T-helper 2 cell treated with Interferon-gamma antibody and Interleukin-4, amounts not matched to agents 5 μg/mL and 100 μg/mL, for 36 hours (primary cell): ENCODE measurements at regions not wholly inside any gene's neighbourhood (a gene's known extent, or its start where the extent isn't known, plus 50 kb on each side); places are given as distances from the start of the nearest gene placed in this dataset.

Source experiments
- DNase-seq: peaks from one replicate; pipeline ENCODE4 v3.0.0; 2021; ENCODE audit warnings: low spot score
- H3K27ac Mint-ChIP-seq: one replicate; pipeline ENCODE4 v1.8.0; 2021; ENCODE audit warnings: mild to moderate bottlenecking, mixed read lengths
- H3K27me3 Mint-ChIP-seq: one replicate; pipeline ENCODE4 v1.8.0; 2021; ENCODE audit warnings: low read depth, mixed read lengths
- H3K36me3 Mint-ChIP-seq: one replicate; pipeline ENCODE4 v1.8.0; 2021; ENCODE audit warnings: low read depth, mixed read lengths
- H3K4me1 Mint-ChIP-seq: one replicate; pipeline ENCODE4 v1.8.0; 2021; ENCODE audit warnings: low read depth, mixed read lengths
- H3K4me3 Mint-ChIP-seq: one replicate; pipeline ENCODE4 v1.8.0; 2022; ENCODE audit warnings: mild to moderate bottlenecking, moderate library complexity, mixed read lengths
- H3K9me3 Mint-ChIP-seq: one replicate; pipeline ENCODE4 v1.8.0; 2021; ENCODE audit warnings: mixed read lengths

DNA sequence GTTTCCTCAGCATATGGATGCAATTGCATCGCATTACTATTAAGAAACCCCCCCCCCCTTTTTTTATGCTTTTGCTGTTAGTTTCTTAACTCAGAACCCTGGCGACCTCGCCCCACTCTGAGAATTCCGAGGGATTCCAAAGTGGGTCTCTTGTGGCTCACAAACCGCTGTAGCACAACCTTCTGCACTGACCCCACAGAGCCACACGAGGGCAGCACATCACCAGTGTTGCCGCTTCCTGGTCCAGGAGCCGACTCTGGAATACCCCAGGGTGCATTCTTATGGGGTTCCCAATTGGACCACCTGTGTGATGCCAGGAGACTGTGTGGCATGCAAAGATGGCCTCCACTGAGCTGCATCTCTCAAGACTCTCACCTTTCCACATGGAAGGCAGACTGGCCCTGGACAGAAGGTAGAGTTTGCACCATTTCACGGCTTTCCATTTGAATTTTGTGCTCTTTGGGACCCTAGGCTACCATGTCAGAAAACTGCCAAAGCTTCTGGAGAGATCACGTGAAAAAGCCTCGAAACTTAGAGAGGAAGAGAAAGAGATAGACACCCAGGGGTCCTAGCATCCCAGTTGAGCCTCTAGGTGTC is 432.7 kb upstream of the ASIC2 start:
- Mint-ChIP-seq H3K4me1 (no peaks in the 10 kb centered on the region), H3K27ac (no peak overlapping the region), H3K27me3 (no peaks in the 10 kb centered on the region), H3K4me3 (no peak overlapping the region), H3K36me3 (no peaks in the 10 kb centered on the region), H3K9me3 (no peaks in the 10 kb centered on the region)
- no peak for DNase-seq

DNA sequence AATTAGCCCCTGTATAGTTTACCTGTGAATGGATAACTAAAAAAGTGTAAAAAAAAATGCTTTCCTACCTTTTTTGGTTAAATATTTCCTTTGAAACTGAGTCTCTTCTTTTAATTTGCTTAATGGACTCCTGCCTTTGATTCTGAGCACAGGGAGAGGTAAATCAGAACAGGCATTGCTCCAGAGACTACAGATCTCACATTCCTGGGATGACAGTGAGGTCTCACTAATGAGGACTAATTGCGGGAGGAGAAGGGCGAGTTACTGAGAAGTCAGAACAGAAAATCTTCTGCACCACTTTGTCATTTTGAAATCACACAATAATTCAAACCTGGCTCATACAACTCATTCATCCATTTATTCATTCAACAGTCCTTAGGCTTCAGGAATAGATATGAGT is 437.0 kb upstream of the ASIC2 start:
- no peak overlapping the region for H3K27ac Mint-ChIP-seq

DNA sequence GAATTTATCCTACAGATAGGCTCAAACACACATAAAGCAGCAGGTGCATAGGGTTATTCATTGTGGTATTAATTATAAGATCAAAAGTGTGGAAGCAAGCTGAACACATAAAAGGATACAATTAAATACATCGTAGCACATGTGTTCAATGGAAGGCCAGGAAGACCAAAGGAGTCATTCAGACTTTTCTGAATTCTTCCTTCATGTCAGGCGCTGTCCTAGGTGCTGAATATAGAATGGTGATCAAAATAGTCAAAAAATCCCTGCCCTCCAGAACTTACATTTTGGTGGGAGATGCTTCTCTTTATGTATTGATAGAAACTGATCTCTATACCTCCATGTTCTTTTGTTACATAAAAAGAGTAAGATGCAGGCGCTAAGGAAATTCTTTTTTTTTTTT is 439.0 kb upstream of the ASIC2 start:
- no peaks in the 10 kb centered on the region for H3K9me3 Mint-ChIP-seq
- H3K27me3 Mint-ChIP-seq: no peaks in the 10 kb centered on the region
- DNase-seq: no peak
- no peaks in the 10 kb centered on the region for H3K36me3 Mint-ChIP-seq
- no peak overlapping the region for H3K27ac Mint-ChIP-seq
- no peak overlapping the region for H3K4me3 Mint-ChIP-seq
- no peaks in the 10 kb centered on the region for H3K4me1 Mint-ChIP-seq

More for the DNA sequence above, 437.0 kb upstream of the ASIC2 start:
- Mint-ChIP-seq H3K9me3 (no peaks in the 10 kb centered on the region), H3K4me3 (no peak overlapping the region), H3K36me3 (no peaks in the 10 kb centered on the region), H3K4me1 (no peaks in the 10 kb centered on the region), H3K27me3 (no peaks in the 10 kb centered on the region)
- DNase-seq: no peak

DNA sequence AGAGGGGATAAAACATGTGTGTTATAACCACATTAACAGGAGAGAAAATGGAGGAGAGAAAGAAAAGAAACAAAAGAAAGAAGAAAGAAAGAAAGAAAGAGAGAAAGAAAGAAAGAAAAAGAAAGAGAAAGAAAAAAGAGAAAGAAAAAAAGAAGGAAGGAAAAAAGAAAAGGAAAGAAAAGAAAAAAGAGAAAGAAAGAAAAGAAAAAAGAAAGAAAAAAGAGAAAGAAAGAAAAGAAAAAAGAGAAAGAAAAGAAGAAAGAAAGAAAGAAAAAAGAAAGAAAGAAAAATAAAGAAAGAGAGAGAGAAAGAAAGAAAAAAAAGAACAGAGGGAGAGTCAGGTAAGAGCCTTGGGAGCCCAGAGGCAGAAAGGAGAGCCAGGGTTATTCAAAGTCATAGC is 446.6 kb upstream of the ASIC2 start:
- no peaks in the 10 kb centered on the region for H3K9me3 Mint-ChIP-seq
- no peaks in the 10 kb centered on the region for H3K36me3 Mint-ChIP-seq
- DNase-seq: no peak
- H3K4me3 Mint-ChIP-seq: no peak overlapping the region
- no peaks in the 10 kb centered on the region for H3K27me3 Mint-ChIP-seq
- no peak overlapping the region for H3K27ac Mint-ChIP-seq
- no peaks in the 10 kb centered on the region for H3K4me1 Mint-ChIP-seq

DNA sequence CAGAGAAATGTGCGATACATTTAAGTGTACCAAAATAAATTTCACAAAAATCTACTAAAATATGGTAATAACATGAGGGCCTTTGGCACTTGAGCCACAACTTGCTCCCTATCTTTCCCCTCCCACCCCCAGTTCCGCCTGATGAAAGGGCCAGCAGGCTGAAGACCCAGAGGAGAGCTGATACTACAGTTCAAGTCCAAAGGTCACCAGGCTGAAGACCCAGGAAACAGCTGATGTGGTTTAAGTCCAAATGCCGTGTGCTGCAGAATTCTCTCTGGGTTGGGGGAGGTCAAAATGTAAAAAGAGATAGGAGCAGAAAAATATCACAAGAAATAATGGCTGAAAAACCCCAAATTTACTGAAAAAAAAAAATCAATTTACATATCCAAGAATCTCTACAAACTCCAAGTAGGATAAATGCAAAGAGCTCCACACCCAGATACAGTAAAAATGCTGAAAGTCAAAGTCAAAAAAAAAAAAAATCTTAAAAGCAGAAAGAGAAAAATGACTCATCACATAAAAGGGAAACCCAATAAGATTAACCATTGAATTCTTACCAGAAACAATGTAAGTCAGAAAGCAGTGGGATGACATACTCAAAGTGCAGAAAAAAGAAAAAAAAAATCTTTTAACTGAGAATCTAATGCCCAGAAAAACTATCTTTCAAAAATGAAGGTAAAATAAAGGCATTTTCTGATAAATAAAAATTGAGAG is 452.1 kb upstream of the ASIC2 start:
- Mint-ChIP-seq H3K4me1 (no peaks in the 10 kb centered on the region), H3K27ac (no peak overlapping the region), H3K4me3 (no peak overlapping the region), H3K9me3 (no peaks in the 10 kb centered on the region), H3K36me3 (no peaks in the 10 kb centered on the region), H3K27me3 (no peaks in the 10 kb centered on the region)
- no peak for DNase-seq

DNA sequence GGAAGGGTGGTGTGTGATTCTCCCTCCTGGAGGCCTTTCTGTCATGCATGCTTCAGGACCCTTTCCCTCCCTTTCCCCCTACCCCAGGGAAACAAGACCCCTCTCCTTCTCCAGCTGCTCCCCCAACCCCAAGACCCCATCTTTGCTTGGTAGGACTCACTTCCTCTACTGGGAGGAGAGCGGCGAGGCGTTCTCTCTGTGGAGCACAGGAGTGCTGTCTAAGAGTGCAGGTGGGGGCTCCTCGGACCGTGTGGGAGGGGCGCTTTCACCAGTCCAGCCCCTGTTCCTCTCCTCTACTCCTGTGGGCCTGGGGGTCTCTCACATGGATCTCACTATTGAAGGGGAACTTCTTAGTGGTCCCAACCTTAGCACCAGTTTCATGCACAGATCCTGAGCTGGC is 456.1 kb upstream of the ASIC2 start:
- Mint-ChIP-seq H3K4me3 (no peak overlapping the region), H3K4me1 (peaks cover 6% of the 10 kb centered on the region), H3K36me3 (no peaks in the 10 kb centered on the region), H3K9me3 (no peaks in the 10 kb centered on the region), H3K27me3 (peaks cover 16% of the 10 kb centered on the region), H3K27ac (no peak overlapping the region)
- no peak for DNase-seq

DNA sequence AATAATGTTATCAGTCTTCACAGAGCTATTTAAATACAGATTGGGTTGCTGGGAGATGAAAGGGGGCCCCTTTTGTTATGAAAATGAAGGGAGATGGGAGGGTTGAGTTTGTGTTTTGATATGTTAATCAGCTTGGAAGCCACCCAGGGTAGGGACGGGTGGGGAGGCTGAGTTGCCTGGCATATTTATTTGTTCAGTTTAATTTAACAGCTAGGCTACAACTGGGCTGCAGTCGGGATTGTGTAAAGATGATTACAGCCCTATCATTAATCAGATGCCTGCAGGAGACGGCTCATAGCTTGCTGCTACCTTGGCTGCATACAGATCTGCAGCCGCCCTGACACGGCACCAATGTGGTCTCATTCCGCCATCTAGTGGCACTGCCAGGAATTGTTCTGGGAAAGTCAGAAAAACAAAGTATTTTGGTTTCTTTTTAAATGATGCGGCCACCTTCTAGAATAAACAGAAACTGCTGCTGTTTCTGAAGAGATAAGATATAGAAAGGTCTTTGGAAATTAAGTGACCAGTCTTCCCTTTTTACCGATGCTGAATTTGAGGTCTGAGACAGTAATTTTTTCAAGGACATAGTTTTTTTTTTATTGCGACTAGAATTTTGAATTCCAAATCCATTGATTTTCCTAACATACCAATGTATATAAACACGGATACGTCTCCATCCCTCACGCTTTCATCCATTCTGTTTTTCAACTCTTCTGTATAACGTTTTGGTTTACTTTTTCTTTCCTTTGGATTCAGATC is 458.0 kb upstream of the ASIC2 start:
- peaks cover 6% of the 10 kb centered on the region for H3K4me1 Mint-ChIP-seq

DNA sequence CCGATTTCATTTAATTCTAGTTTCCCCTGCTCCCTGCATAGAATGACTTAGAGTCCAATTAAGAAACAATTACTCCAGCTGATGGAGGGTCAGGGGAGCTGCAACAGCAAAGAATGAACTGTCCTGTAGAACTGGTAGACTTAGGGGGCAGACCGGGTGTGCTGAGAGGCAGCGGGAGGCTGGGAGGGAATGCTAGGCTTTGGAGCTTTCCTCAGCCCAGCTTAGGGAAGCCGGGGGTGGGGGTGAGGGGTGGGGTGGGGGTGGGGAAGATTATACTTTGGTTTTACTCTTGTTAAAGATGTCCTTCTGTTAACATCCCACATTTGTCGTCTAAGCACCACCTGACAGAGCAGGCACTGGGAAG is 458.6 kb upstream of the ASIC2 start:
- Mint-ChIP-seq H3K4me3 (peak overlapping the region; percentile 59), H3K9me3 (no peaks in the 10 kb centered on the region), H3K4me1 (peaks cover 6% of the 10 kb centered on the region), H3K27me3 (peaks cover 16% of the 10 kb centered on the region), H3K36me3 (no peaks in the 10 kb centered on the region), H3K27ac (no peak overlapping the region)
- DNase-seq: no peak

More for the DNA sequence above, 458.0 kb upstream of the ASIC2 start:
- Mint-ChIP-seq H3K9me3 (no peaks in the 10 kb centered on the region), H3K36me3 (no peaks in the 10 kb centered on the region), H3K27me3 (peaks cover 16% of the 10 kb centered on the region), H3K27ac (no peak overlapping the region), H3K4me3 (peak overlapping the region; percentile 59)
- peak; percentile 43 for DNase-seq

DNA sequence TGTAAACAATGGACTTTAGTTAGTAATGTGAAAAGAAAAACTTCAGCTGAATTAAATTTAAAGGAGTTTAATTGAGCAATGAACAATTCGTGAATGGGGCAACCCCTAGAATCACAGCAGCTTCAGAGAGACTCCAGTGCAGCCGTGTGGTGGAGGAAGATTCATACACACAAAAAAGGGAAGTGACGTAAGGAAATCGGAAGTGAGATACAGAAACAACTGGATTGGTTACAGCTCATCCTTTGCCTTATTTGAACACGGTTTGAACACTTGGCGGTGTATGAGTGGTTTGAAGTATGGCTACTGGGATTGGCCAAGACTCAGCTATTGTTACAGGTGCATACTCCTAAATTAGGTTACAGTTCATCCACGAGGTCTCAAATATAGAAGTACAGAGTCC is 460.4 kb upstream of the ASIC2 start:
- peaks cover 16% of the 10 kb centered on the region for H3K27me3 Mint-ChIP-seq
- H3K27ac Mint-ChIP-seq: no peak overlapping the region
- H3K4me3 Mint-ChIP-seq: no peak overlapping the region
- DNase-seq: no peak
- no peaks in the 10 kb centered on the region for H3K9me3 Mint-ChIP-seq
- no peaks in the 10 kb centered on the region for H3K36me3 Mint-ChIP-seq
- peaks cover 6% of the 10 kb centered on the region for H3K4me1 Mint-ChIP-seq

GRCh38 chr17:33756021-33756420 is 462.9 kb upstream of the ASIC2 start:
- H3K4me3 Mint-ChIP-seq: no peak overlapping the region
- H3K4me1 Mint-ChIP-seq: peaks cover 6% of the 10 kb centered on the region
- no peaks in the 10 kb centered on the region for H3K36me3 Mint-ChIP-seq
- no peaks in the 10 kb centered on the region for H3K9me3 Mint-ChIP-seq
- DNase-seq: no peak
- H3K27me3 Mint-ChIP-seq: peaks cover 12% of the 10 kb centered on the region
- H3K27ac Mint-ChIP-seq: no peak overlapping the region

DNA sequence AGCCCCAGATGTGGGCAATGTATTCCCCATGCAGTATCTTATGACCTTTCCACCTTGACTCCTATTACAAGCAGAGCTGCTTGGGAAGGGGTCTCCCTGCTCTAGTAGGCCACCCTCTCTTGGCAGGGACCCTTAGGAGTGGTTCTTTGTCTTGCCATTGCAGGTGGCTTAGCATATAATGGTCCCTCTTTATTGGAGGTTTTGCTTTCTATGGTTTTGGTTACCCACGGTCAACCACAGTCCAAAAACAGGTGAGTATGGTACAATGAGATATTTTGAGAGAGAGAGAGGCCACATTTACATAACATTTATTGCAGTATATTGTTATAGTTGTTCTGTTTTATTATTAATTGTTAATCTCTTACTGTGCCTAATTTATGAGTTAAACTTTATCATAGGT is 472.8 kb upstream of the ASIC2 start:
- Mint-ChIP-seq H3K36me3 (no peaks in the 10 kb centered on the region), H3K27ac (no peak overlapping the region), H3K27me3 (no peaks in the 10 kb centered on the region), H3K9me3 (no peaks in the 10 kb centered on the region), H3K4me3 (no peak overlapping the region), H3K4me1 (no peaks in the 10 kb centered on the region)
- DNase-seq: no peak

- Mint-ChIP-seq H3K27me3 (no peaks in the 10 kb centered on the region), H3K4me1 (no peaks in the 10 kb centered on the region), H3K27ac (no peak overlapping the region), H3K36me3 (no peaks in the 10 kb centered on the region), H3K4me3 (no peak overlapping the region), H3K9me3 (no peaks in the 10 kb centered on the region)
- no peak for DNase-seq
These were observed 473.6 kb upstream of the ASIC2 start for GRCh38 chr17:33766721-33767120.

DNA sequence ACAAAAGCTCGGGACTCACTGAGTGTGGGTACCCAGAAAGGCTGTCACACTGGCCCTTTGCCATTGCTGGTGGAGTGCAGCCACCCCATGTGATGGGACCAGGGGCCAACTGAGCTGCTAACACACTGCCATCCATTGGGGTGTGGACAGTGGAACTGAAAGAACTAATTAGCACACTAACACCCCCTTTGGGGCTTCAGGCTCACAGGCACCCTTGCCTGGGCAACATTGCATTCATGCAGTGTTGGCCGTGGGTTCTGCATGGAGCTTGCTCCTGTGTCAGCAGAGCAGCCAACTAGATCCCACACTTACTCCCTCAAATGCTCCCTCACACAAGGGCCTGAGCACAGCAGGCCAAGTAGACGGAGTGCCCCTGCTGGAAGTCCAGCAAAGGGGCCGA is 476.0 kb upstream of the ASIC2 start:
- Mint-ChIP-seq H3K4me3 (no peak overlapping the region), H3K27me3 (no peaks in the 10 kb centered on the region), H3K27ac (no peak overlapping the region), H3K36me3 (no peaks in the 10 kb centered on the region), H3K9me3 (no peaks in the 10 kb centered on the region), H3K4me1 (no peaks in the 10 kb centered on the region)
- DNase-seq: no peak

- H3K36me3 Mint-ChIP-seq: no peaks in the 10 kb centered on the region
- H3K4me3 Mint-ChIP-seq: no peak overlapping the region
- no peak for DNase-seq
- H3K9me3 Mint-ChIP-seq: no peaks in the 10 kb centered on the region
- no peaks in the 10 kb centered on the region for H3K4me1 Mint-ChIP-seq
- no peak overlapping the region for H3K27ac Mint-ChIP-seq
- no peaks in the 10 kb centered on the region for H3K27me3 Mint-ChIP-seq
These were observed 478.8 kb upstream of the CCL2 start for GRCh38 chr17:33776304-33776703.
